ENCODE measurements at regions not wholly inside any gene's neighbourhood (a gene's known extent, or its start where the extent isn't known, plus 50 kb on each side); places are given as distances from the start of the nearest gene placed in this dataset.
"Not testable (repeated sequence)": the region's sequence is repeated elsewhere in the genome, so short reads cannot be mapped to it uniquely, and the experiment has no call there.

GRCh38 chr3:76212679-76213078 lies 427.3 kb upstream of the ZNF717 start:
- no peak for DNase-seq

DNA sequence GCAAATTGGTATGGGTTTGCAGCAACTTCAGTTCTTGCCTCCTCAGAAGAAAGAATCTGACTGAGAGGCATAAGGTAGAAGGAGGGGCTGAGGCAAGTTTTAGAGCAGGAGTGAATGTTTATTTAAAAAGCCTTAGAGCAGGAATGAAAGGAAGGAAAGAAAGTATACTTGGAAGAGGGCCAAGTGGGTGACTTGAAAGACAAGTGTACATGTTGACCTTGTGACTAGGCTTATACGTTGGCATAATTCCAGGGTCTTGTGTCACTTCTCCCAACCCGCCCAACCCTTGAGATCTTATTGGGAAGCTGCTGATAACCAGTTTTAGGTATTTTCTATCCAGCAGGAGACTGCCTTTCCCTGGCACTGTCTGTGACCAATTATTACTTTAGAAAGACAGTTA lies 436.9 kb upstream of the ZNF717 start:
- DNase-seq: no peak

DNA sequence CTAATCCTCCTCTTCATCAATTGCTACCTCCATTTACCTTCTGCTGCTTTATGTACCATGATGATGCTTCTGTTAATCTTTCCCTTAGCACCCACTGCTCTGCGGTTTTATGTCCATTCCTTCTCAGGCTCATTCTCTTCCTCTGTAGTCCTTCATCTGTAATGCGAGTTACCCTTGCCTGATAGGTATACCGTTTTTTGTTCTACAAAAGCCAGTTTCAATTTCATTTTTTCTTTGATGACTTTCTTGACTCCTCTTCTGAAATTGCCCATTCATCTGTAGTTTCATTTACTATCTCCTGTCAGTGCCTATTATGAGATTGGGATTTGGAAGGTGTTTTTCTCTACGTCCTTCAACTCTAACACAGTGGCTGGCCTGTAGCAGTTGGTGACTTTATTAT lies 445.9 kb upstream of the ZNF717 start:
- DNase-seq: no peak

- DNase-seq: no peak
These were observed 457.8 kb upstream of the ZNF717 start for GRCh38 chr3:76242886-76243753.

GRCh38 chr3:76245073-76245472 lies 459.7 kb upstream of the ZNF717 start:
- no peak for DNase-seq

GRCh38 chr3:76245622-76246021 lies 460.3 kb upstream of the ZNF717 start:
- DNase-seq: no peak

- no peak for DNase-seq
These were observed 479.1 kb upstream of the ZNF717 start for GRCh38 chr3:76264496-76264895.

DNA sequence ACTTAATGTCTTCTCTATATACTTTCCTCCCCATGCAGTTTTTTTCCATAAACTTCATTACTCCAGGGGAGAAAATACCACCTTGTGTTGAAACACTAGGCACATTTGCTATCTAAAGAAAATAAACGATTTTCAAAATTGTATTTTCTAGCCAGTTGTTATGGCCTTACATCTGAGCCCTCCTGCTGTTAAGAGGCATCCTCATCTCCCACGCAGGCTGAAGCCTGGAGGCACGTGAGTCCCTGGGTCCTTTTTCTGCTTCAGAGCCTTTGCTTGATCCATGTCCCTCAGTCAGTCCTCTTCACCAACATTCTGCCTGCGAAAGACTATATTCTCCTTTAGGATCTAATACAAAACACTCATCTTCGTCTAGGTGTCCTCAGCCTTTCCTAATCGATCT lies 479.6 kb upstream of the ZNF717 start:
- DNase-seq: no peak

DNA sequence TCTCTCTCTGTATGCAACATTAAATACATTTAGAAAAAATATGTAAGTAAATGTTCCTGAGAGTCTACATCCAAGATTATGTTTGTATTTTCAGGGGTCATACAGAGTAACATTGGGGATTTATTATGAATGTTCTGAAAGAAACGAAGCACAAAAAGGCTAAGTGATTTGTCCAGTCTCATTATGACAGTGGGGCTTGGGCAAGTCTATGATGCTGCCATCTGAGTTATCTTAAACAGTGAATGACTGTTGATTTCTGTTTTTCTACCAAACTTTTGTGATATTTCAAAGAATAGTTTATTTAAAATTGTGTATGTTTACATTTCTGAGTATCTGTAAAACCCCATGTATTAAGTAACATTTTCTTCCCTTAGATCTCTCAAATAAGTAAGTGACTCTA lies 481.2 kb upstream of the ZNF717 start:
- no peak for DNase-seq

GRCh38 chr3:76267851-76268380 lies 482.6 kb upstream of the ZNF717 start:
- DNase-seq: no peak

DNA sequence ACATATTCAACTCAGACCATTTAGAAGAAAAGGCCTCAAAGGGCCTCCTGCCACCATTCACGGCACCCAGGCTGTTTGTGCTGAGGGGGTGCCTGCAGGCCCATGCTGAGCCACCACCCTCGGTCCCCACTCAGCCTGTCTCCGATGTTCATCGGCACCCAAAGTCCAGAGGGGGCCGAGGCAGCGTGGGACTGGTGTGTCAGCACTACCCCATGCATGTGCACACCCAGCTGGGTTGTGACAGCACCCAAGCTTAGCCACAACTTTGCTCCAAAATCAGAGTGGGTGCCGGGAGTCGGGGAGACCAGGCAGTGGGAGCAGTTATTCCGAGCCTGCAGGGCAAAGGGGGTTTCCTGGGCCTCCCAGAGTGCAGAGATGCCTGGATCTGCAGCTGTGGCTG lies 508.5 kb upstream of the ZNF717 start:
- no peak for DNase-seq

DNA sequence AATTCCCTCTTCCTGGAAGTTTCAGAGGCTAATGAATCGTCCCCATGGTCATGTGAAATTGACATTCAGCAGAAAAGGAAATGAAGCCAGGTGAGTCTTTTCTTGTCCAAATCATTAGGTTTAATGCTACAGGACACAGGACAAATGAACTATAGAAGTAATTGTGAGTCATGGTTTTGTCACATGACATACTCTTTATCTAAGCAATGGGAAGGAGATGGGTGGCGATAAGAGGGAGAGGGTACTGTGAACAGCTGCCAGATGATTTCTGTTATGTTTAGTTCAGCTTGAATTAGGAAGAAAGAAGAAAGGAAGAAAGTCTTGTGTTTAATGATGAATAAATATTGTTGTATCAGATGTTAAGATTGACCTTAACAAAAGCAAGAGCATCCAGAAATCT lies 515.4 kb upstream of the ZNF717 start:
- no peak for DNase-seq

- DNase-seq: no peak
These were observed 522.2 kb upstream of the ZNF717 start for GRCh38 chr3:76307556-76307955.

- DNase-seq: no peak
These were observed 523.2 kb upstream of the ZNF717 start for GRCh38 chr3:76308541-76308940.

- DNase-seq: no peak
These were observed 524.7 kb upstream of the ZNF717 start for GRCh38 chr3:76310089-76310488.

DNA sequence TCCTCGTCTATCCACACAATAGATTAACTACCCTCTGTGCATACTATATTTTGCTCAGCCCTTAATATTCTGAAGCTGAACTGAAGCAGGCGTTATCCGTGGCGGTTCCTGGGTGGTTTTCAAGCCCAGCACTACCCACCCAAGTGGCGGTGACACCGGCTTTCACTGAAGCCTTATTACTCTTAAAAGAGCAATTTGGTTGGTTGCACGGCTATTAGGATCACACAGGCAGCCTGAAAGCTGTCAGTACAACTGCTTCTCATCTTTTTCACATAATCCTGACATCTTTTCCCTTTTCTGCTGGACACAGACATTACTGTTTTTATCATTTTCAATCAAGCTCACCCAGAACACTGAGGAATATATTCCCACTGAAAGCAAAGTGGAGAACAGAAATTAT lies 525.3 kb upstream of the ZNF717 start:
- DNase-seq: no peak

DNA sequence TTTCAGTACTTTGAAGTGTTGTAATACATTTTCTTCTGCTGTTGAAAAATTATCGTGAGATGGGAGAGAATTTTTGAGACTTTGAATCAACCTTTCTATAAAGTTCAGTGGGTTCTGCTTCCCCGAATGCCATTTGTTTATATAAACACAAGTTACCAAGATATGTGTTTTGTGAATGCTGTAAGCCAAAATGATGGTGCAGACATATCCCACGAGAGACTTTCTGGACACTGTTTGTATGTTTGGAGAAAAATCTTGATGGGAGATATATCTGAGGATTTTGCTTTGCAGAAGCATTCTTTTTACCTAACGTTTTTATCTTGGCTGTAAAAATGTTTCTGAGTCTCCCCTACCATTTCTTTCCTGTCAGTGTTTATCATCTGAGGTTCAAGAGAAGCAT lies 526.6 kb upstream of the ZNF717 start:
- no peak for DNase-seq

DNA sequence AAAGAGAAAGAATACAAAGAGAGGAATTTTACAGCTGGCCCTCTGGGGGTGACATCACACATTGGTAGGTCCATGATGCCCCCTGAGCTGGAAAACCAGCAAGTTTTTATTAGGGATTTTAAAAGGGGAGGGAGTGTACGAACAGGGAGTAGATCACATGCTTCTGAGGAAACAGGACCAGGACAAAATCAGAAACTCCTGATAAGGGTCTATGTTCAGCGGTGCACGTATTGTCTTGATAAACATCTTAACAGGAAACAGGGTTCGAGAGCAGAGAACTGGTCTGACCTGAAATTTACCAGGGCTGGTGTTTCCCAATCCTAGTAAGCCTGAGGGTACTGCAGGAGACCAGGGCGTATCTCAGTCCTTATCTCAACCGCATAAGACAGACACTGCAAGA lies 530.6 kb upstream of the ZNF717 start:
- DNase-seq: not testable (repeated sequence)

- no peak for DNase-seq
These were observed 536.3 kb upstream of the ZNF717 start for GRCh38 chr3:76321614-76322013.

- DNase-seq: no peak
These were observed 538.8 kb upstream of the ZNF717 start for GRCh38 chr3:76324101-76324500.

DNA sequence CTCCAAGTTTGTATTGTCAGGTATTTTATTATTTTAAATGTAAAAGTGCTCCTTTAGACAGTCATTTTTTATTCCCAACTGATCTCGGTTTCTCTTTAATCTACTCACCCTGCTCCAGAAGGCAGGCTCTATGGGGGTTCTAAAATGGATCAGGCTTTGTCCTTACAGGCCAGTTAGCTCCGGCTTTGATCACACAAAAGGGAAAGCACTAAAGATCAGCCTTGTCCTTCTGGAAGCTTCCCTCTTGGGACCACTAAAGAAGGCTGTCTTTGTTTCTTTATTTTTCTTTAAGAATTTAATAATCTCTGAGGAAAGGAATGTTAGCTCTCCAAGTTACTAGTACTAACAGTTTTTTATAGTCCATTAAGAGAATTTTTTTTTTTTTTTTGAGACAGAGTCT lies 560.5 kb upstream of the ZNF717 start:
- DNase-seq: no peak

GRCh38 chr3:76346690-76347089 lies 561.3 kb upstream of the ZNF717 start:
- DNase-seq: no peak

DNA sequence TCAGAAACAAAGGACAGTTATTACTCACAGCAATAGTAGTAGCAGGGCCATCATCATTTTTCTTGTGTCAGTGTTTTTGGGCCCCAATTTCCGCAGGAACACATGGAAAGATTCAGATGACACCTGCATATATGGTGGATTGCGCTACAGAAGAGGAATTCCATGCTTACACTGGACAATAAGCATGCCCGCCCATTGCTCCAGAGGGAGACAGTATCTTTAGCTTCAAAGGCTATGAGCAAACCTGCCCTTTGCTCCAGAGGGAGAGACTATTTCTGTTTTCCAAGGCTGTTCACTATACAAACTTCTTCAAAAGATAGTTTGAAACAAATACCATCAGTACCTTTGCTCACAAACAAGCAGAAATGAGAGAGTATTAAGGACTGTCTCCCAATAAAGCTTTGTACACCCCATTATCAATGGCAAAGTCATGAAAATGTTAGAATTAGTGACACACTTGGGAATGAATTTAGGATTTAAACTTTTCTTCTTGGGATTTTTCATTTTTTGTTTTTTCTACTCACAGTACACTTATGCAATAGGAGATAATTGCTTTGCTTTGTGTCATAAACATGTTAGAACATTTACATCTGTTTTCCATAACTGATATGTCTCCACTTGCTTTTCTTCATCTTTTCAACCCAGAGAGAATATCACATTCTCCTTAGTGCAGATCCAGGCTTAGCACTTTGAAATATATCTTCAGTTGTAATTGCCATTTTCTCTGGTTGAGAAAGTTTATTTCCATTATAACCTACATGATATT lies 564.5 kb upstream of the ZNF717 start:
- DNase-seq: no peak

DNA sequence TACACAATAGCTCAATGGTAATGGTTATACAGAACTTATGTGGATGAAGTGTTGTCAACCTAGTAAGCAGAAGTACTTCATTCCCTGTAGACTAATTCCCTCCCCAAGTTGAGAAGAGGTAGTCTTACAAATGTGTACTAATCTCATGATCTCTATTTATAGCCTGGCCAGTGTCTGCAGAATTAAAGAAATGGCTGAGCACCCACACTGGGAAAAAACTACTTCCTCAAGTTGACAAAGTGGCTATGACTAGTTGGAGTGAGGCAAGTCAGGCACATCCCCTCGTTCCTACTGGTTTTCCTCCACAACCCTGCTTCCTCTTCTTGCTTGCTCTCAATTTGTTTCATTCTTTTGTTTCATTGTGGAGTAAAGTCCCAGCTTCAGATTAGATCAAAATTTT lies 566.7 kb upstream of the ZNF717 start:
- DNase-seq: no peak
